ENCODE measurements at regions not wholly inside any gene's neighbourhood (a gene's known extent, or its start where the extent isn't known, plus 50 kb on each side); places are given as distances from the start of the nearest gene placed in this dataset.

GRCh38 chrY:7359520-7359919, 448.0 kb upstream of the AMELY start:
- no peak for TF ChIP-seq EZH2 (IDR thresholded peaks at IDR 0.05; ENCODE audit: insufficient read depth, poor library complexity, severe bottlenecking)
- no peak for TF ChIP-seq EZH2phosphoT487 (IDR thresholded peaks at IDR 0.05; ENCODE audit: insufficient read depth, low read depth)
